ENCODE measurements at regions not wholly inside any gene's neighbourhood (a gene's known extent, or its start where the extent isn't known, plus 50 kb on each side); places are given as distances from the start of the nearest gene placed in this dataset.

DNA sequence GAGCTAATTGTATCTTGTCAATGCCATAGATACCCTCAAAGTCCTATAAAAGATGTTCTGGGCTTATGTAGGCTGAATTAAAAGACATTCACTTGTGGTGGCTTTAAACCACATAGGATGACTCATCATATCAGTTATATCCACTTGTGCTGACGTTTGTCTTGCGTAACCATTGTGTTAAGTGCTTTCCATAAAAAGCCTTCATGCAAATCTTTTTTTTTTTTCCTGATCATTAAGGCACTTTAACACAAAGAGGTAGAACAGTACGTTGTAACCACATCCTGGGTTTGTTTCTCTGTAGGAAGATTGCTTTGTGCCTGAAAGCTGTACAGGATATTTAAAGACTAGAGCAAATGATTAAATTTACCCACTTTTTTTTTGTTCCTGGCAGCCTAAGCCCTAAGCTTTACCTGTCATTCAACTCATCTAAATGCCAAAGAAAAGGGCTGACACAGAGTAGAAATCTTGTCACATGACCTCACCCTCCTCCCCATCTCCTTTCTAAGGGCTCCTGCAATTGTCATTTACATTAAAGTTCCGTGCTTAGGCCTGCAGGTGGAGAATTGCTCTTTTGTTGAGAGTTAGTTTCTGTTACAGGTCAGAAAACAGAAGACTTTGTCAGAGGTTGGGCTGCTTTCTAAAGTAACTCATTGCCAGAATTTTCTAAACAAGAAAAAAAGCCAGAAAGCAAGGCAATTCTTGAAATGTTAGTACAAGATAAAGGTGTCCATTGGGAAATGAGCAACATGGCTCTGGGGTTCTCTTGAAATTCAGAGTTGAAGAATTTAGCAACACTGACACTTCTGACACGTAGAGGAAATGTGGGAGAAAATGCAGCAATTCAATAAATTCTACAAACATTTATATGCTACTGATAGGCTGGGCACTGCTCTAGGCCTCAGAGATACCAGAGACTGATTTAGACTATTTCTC is 555.6 kb downstream of the PPARGC1A start:
- no peak for DNase-seq (ENCODE audit: low read depth)

DNA sequence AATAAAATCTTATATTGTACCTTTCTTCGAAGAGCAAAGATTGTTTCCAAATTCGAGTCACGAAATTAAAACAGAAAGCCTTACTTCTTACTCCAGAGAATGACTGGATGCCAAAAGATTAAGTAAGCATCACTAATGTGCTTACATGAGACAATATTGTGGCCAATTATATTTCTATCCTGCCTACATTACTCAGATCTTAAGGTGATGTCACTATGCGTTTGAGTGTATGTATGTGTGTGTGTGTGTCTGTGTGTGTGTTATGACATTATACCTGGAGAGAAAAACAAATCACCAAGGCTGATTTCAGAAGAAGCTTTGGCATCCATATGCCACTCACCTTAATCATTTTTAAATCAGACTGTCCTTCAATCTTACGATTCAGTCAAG is 556.3 kb downstream of the PPARGC1A start:
- DNase-seq (ENCODE audit: low read depth) = no peak

DNA sequence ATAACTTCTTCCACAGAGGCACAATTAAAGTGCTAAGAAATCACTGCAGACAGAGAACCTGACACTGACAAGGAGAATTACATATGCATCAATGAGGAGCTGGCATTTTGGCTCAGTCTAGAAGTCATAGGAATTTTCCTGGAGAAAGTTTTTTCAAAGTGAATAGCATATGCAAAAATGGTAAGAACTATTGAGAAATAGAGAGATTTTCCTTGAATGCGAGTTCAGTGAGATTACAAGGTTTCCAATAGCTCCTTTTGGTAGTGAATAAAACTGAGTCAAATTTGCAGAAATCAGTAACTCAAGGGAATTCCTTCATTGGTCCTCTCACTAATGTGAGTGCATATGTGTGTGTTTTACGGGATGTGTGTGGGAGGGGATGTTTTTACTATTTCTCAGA is 557.5 kb downstream of the PPARGC1A start:
- DNase-seq (ENCODE audit: low read depth) = no peak

DNA sequence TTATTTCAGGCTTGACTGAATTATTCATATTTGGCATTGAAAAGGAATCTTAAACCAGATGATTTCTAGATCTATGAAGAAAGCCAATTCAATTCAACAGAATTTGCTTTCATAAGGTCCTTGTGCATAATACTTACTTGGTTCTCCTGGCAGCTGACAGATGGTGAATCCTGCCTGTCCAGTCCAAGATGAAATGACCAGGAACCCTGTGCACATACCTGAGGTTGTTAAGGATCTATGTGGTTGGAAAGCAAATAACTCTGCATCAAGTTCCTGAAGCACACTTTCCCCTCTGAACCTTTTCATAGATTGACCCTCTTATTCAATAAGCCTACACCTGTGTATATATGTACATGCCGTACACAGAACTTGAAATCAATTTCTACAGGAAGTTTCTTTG is 562.7 kb downstream of the PPARGC1A start:
- no peak for DNase-seq (ENCODE audit: low read depth)

DNA sequence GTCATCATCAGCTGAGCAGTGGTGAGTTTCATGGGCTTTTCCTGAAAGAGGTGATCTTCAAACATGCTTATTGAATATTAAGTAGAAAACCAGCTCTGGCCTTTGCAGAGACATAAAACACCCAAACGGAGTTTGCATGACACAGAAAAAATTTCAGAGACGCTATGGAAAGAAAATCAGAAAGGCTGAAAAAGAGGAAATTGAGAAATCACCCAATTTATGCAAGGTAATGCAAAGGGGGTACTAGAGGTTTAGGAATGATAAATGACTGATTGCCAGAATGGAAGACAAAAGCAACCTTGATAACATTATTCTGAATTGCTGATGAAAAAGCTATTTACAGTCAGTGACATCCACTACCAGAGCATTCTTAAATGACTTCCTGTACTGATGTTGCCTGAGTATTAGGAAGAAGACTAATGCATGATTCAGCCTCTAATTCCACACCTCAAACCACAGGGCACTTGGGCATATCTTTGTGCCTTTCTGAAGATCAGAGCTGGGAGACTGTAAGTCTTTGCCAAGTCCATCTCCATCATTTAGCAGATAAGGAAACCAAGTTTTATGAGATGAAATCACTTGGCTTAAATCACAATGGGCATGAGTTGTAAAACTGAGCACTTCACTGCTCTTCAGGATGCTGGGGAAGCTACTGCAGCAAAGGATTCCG is 565.7 kb downstream of the PPARGC1A start:
- no peak for DNase-seq (ENCODE audit: low read depth)

DNA sequence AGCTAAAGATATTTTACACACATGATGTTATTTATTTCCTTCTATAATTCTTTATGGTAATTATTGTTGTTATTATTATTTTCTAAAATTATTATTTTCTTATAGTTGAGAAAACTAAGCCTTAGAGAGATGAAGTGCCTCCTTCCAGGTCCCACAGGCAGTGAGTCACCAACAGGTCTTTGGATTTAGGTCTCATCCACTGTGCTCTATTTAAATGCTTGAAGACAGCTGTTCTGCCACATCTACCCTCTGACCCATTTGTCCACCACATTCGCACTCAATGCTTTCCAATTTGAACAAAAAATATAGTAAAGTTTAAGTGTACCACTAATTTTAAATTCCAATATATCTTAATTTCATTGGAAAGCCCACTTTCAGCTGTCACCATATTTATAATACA is 566.4 kb downstream of the PPARGC1A start:
- DNase-seq (ENCODE audit: low read depth) = no peak

DNA sequence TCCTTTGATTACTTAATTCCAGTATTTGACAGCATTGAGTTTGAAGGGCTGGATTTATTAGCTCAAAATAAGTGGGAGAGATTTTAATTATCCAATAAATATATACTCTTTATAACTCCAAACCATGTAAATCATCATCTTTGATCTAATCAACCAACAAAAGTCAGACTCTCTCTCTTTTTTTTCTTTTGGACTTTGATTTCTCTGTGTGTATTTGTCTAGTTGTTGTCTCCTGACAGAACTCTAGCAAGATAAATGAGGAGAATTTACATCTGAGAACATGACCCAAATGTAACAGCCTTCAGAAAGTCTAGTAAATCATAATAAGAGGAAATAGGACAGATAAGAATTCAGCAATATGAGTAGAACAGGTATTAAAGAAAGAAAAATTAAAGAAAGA is 567.1 kb downstream of the PPARGC1A start:
- DNase-seq (ENCODE audit: low read depth) = no peak

DNA sequence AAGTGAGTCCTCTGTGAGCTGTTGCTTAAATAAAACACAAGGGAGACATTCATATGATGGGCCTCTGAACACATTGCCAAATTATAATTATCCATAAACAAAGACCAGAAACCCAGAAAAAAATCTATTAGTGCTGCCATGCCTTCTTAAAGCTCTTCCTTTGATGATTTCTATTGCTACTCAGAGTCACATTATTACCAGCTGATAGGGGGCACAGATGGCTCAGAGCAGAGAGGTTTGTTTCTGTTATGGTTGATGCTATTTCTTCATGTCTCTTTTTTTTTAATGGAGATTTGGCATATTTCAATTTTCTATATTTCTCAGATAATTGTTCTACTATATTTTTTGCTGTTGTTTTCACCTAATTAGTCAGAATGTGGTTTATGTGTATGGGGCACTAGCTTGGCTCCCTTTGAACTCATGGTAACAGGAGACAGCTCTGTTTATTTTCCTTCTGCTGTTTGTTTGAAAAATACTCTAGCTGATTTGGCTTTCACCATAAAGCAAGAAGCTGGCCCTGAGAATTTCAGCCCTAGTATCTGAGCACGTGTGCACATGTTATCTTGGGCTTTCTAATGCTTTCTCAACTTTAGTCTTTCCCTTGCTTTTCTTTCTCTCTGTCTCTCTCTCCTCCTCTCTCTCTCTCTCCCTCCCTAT is 568.8 kb downstream of the PPARGC1A start:
- no peak for DNase-seq (ENCODE audit: low read depth)

DNA sequence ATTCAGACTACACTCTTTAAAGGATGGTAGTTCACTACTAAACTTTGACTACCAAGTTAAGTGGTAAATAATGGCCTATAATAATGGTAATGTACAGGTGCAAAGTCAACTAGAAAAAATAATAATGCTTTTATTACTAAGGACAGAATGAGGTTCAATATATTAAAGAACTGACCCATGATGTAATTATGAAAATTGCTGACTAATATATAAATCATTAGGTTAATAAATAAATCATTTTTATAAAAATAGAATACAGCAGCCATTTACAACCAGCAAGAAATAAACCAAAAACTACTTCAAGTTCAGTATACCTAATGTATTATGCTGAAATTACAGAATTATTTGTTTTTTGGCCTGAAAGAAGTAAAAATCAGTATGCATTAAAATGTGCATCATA is 577.2 kb downstream of the PPARGC1A start:
- DNase-seq (ENCODE audit: low read depth) = no peak

DNA sequence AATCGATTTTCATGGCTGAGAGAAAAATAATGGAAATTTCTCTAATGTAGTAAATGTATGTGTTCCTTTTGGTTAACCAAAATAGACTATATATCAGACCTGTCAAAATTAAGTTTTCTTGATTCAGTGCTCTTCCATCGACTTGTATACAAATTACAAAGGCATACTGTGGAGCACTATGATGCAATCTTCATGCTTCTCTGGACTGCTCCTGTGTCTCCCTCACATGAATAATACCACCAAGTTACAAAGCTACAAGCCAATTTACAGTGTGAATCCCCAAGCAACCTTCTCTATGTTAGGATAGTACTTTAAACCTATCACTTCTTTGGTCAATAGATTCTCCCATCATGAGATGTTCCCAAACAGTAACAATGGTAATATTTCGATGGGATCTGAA is 577.9 kb downstream of the PPARGC1A start:
- no peak for DNase-seq (ENCODE audit: low read depth)

DNA sequence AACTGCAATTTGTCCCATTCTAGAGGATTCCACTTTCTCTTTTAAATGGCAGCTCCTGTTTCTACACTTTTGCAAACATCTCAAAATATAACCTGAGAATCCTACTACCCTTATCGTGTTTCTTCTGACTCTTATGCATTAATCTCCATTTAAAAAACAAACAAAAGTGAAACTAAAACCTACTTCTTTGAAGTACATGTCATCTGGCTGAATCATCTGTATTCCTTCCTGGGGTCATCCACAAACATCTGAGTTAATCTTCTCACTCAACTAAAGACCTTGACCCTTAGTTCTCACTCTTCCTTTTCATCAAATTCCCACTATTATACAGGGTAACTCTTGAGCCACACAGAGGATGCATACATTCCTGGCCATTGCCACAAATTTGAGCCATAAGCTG is 584.8 kb downstream of the PPARGC1A start:
- DNase-seq (ENCODE audit: low read depth) = no peak

DNA sequence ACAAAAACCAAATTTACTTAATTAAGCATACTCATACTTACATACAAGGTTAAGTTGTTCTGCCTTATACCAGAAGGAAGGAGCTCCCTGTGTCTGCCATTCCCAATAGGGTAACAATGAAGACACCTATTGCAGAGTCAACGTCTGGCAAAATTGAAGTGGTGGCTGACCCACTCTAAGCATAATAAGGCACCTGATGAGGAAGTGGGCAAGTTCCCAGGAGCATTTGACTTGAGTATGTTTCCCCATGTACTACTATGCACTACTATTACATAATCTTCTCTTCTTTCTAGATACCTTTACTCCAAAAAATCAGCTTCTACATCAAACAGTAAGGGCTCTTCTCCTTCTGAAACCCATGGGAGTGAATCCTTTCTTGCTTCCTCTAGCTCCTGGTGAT is 591.5 kb downstream of the PPARGC1A start:
- DNase-seq (ENCODE audit: low read depth) = no peak

DNA sequence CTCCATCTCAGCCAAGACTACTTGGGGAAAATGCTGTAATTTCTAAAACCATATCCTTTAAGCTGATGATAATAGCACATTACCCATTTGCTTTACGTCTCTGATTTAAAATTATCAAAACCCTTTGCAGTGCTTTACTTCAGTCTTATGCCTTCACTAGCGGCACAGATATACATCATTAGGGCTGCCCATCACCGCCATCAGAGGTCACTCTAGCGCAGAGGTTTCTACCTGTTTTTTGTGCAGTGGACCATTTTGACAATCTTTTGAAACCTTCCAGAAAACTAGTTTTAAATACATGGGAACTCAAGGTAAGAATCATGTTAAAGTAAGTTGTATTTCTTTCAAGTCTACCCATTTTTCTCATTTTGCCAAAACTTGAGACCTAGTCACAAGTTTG is 592.5 kb downstream of the PPARGC1A start:
- DNase-seq (ENCODE audit: low read depth) = no peak

DNA sequence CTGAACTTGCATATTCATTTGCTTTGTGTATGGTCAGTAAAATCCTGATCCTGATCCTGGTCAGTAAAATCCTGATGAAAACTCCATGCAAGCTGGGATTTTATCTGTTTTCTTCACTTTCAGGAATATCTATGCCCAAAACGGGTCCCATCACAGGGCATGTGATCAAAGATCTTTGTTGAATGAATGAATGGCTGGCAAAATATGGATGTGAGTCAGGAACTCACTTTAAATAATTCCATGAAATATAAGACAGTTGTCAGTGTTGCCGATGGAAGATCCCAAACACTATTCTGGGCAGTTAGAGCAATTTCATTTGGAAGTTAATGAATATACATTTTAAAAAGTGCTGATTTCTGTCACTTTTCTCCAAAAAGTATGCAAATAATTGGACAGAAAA is 598.4 kb downstream of the GBA3 start:
- no peak for DNase-seq (ENCODE audit: low read depth)

DNA sequence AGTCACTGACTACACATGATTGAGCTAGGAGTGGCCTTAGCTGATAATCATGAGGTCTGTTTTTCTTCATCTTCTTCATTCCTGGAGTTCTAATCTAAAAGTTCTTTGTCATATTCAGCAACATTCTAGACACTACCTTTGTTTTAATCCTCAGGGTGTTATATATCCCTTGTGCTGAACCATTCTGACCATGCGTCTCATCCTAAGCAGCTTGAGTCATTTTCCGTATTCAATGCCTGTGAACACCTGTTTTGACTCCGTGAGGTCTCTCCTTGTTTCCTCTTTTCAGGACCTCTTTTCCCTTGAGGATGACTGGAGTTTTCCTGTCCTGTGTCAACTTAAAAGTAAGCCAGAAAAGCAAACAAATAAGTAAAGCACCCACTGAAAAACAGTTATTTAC is 597.9 kb downstream of the GBA3 start:
- no peak for DNase-seq (ENCODE audit: low read depth)

DNA sequence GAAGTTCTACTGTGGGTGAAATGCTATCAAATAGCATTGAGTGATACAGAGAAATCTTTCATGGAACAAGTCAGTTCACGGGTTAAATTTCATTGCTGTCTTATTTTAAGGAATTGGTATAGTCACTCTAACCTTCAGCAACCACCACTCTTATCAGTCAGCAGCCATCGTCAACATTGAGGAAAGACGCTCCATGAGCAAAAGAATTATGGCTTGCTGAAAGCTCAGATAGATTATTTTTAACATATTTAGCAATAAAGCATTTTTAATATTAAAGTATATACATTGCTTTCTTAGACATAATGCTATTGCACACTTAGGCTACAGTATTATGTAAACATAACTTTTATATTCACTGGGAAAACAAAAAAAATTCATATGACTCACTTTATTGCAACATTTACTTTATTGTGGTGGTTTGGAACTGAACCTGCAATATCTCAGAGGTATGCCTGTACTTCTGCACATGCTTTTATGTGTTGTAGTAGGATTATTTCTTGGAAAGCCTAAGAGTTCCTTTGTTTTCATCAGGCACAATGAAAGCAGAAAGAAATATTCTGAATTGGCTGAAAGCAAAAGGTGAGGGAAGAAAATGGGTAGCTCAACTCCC is 586.7 kb downstream of the GBA3 start:
- DNase-seq (ENCODE audit: low read depth) = no peak

DNA sequence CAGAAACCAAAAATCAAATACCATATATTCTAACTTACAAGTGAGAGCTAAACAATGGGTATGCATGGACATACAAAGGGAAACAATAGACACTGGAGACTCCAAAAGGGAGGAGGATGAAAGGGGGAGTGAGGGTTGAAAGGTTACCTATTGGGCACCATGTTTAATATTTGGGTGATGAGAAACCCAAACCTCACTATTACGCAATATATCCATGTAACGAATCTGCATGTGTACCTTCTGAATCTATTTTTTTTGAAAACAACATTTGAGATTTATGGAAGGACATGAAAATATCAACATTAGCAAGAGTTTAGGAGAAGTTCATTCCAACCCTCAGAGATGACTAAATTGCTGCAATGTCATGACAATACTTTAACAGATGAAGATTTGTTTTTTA is 586.1 kb downstream of the GBA3 start:
- DNase-seq (ENCODE audit: low read depth) = no peak

DNA sequence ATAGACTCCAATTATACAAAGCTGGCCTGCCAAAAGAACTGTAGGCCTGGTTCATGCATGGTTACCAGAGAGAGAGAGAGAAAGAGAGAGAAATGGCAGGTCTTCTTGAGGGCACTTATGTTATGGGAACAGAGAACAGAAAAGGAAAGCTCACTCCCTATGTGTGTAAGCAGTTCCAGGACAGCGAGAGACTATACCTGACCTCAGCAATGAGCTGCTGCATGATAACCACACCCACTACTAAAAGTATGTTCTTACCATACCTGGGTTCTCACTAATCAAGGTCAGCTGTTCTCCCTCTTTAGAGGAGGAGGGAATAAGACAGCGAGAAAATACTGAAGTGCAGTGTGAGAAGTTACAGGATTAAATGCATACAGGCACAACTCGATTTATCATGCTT is 583.3 kb downstream of the GBA3 start:
- no peak for DNase-seq (ENCODE audit: low read depth)

DNA sequence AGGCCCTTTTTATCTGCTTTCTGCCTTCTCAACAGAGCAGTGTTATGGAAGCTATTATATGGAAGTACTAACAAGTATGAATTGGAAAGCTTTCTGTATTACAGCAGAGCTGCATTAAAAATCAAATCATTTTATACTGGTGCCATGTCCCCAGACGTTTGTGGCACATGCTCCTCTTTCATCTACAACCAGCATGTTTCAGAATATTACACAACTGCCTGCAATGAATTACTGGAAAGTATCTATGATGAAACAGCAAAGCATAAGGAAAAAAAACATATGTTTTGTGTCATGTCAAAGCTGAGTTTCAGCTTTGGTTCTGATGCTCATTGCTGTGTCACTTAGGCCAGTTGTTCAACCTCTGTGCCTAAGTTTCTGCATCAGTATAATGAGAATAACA is 576.8 kb downstream of the GBA3 start:
- DNase-seq (ENCODE audit: low read depth) = no peak

DNA sequence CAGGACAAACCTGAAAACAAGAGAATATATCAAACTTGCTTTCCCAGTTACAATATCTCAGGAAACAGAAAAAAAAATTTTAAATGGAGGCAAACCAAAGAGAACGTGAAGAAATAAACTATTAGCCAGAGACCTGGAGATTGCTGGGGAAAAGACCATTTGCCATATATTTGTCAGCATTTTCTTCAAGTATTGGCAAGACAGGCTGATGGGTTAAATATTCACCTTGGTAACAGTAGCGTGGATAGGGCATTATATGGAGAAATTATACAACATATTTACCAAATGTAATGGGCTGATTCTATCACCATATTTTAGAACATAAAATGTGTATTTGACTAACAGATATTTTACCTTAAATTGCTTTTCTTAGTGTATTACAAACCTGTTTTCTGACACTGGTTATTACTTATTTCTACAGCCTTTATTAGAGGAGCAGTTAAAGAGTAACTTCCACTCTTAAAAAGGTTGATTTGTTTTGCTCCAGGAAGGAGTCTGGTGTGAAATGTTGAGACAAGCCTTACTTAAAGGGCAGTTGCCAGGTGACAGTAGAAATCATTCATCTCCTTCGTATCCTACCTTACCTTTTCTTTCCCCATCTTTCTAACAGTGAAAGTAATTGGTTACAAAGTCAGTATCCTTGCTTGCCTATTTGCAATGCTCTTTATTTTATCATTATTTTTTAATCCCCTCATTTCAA is 575.5 kb downstream of the GBA3 start:
- DNase-seq (ENCODE audit: low read depth) = no peak

DNA sequence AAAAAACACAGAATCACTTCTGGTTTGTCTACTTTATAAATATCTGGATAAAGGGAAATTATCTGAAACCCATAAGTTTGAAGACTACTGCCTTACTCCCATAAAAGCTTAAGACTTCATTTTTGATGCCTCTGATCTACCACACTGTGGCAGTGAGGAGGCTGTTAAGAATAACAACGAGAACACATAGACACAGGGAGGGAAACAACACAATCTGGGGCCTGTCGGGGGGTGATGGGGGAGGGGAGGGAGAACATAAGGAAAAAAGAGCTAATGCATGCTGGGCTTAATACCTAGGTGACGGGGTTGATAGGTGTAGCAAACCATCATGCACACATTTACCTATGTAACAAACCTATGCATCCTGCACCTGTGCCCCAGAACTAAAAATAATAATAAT is 573.7 kb downstream of the GBA3 start:
- DNase-seq (ENCODE audit: low read depth) = no peak

DNA sequence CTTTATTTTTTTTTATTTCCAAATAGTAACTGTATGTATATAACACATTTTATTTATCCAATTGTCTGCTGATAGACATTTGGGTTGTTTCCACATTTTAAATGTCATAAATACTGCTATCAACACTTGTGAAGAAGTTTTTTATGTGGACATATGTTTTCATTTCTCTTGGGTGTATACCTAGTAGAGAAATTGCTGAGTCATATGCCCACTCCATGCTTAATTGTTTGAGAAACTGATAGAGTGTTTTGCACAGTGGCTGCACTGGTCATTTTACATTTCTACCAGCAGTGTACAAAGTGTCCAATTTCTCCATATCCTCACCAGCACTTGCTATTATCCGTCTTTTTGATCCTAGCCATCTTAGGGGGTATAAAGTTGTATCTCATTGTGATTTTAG is 567.8 kb downstream of the GBA3 start:
- DNase-seq (ENCODE audit: low read depth) = no peak
